C4-2B (cell line): ENCODE measurements at regions not wholly inside any gene's neighbourhood (a gene's known extent, or its start where the extent isn't known, plus 50 kb on each side); places are given as distances from the start of the nearest gene placed in this dataset.

ENCODE experiments used
- H3K27ac ChIP-seq: fragments of 450-650 bp; 2 replicates; pipeline ENCODE4 v1.5.1; 2017
- ZFX ChIP-seq: fragments of 450-650 bp; IDR thresholded peaks from 2 replicates; pipeline ENCODE4 v1.6.1; 2017
- TF ChIP-seq, protein P1 (sequence below): fragments of 450-650 bp; conservative IDR thresholded peaks from 2 replicates; pipeline ENCODE4 v1.5.1; 2017; ENCODE audit warnings: mild to moderate bottlenecking

- no peak overlapping the region for H3K27ac ChIP-seq
- no peak for TF ChIP-seq ZFX
- TF ChIP-seq, protein P1, sequence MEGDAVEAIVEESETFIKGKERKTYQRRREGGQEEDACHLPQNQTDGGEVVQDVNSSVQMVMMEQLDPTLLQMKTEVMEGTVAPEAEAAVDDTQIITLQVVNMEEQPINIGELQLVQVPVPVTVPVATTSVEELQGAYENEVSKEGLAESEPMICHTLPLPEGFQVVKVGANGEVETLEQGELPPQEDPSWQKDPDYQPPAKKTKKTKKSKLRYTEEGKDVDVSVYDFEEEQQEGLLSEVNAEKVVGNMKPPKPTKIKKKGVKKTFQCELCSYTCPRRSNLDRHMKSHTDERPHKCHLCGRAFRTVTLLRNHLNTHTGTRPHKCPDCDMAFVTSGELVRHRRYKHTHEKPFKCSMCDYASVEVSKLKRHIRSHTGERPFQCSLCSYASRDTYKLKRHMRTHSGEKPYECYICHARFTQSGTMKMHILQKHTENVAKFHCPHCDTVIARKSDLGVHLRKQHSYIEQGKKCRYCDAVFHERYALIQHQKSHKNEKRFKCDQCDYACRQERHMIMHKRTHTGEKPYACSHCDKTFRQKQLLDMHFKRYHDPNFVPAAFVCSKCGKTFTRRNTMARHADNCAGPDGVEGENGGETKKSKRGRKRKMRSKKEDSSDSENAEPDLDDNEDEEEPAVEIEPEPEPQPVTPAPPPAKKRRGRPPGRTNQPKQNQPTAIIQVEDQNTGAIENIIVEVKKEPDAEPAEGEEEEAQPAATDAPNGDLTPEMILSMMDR = no peak
These were observed 2170.5 kb upstream of the PIK3C3 start for GRCh38 chr18:39784541-39784940.

GRCh38 chr18:39781565-39781964 lies 2173.5 kb upstream of the PIK3C3 start:
- TF ChIP-seq ZFX = no peak
- TF ChIP-seq, protein P1 = no peak

DNA sequence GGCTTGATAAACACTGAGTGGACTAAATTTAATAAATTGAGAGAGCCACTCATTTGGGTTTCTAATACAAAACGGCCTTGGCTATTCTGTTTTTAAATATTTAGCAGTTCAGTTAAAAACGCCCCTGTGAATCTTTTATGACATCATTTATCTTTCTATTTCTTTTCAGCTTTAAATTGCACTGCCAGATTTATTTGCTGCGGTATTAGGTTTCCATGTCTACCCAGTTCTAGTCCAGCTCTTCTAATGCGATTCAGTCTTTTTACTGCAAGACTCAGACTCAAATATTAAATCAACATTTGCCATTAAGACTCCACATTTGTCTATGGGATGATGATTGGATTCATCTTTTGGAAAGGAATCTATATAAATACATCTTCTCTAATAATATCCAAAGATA lies 2174.3 kb upstream of the PIK3C3 start:
- no peak overlapping the region for H3K27ac ChIP-seq
- TF ChIP-seq, protein P1 = no peak
- no peak for TF ChIP-seq ZFX

More at GRCh38 chr18:39781565-39781964, 2173.5 kb upstream of the PIK3C3 start:
- H3K27ac ChIP-seq = no peak overlapping the region

- no peak for TF ChIP-seq ZFX
- TF ChIP-seq, protein P1 = no peak
- H3K27ac ChIP-seq = no peak overlapping the region
These were observed 2175.1 kb upstream of the PIK3C3 start for GRCh38 chr18:39779926-39780325.

- no peak overlapping the region for H3K27ac ChIP-seq
- TF ChIP-seq ZFX = no peak
- TF ChIP-seq, protein P1 = no peak
These were observed 2178.3 kb upstream of the PIK3C3 start for GRCh38 chr18:39776766-39777165.

GRCh38 chr18:39774957-39775598 lies 2180.0 kb upstream of the PIK3C3 start:
- no peak overlapping the region for H3K27ac ChIP-seq
- TF ChIP-seq, protein P1 = no peak
- no peak for TF ChIP-seq ZFX

GRCh38 chr18:39773646-39774045 lies 2181.4 kb upstream of the PIK3C3 start:
- no peak for TF ChIP-seq ZFX
- TF ChIP-seq, protein P1 = no peak

More at GRCh38 chr18:39773646-39774045, 2181.4 kb upstream of the PIK3C3 start:
- H3K27ac ChIP-seq = no peak overlapping the region
